Fibroblast of lung (primary cell): ENCODE measurements at regions not wholly inside any gene's neighbourhood (a gene's known extent, or its start where the extent isn't known, plus 50 kb on each side); places are given as distances from the start of the nearest gene placed in this dataset.
"Not testable (repeated sequence)": the region's sequence is repeated elsewhere in the genome, so short reads cannot be mapped to it uniquely, and the experiment has no call there.

Source experiments
- DNase-seq, 2 donors: peaks; one replicate each; pipeline versions ENCODE4 v3.0.0 to v3.0.0-alpha.2; 2010; ENCODE audit warnings: low read depth in 2 of 2
- H2AFZ ChIP-seq: 2 replicates; pipeline ENCODE4 v1.5.1; 2012; ENCODE audit warnings: low read length, control low read depth, inconsistent platforms
- H3K27ac ChIP-seq: 2 replicates; pipeline ENCODE4 v1.5.1; 2011; ENCODE audit warnings: low read length, control low read depth; ENCODE audit not compliant: insufficient read depth
- H3K27me3 ChIP-seq: 2 replicates; pipeline ENCODE4 v1.5.1; 2011; ENCODE audit warnings: mild to moderate bottlenecking, low read length; ENCODE audit not compliant: control insufficient read depth, insufficient read depth
- H3K36me3 ChIP-seq: 2 replicates; pipeline ENCODE4 v1.5.1; 2011; ENCODE audit warnings: low read length; ENCODE audit not compliant: control insufficient read depth, insufficient read depth
- H3K4me1 ChIP-seq: 2 replicates; pipeline ENCODE4 v1.5.1; 2011; ENCODE audit warnings: low read length; ENCODE audit not compliant: control insufficient read depth, insufficient read depth; ENCODE audit errors: extremely low read depth
- H3K4me2 ChIP-seq: 2 replicates; pipeline ENCODE4 v1.5.1; 2011; ENCODE audit warnings: low read length, control low read depth; ENCODE audit not compliant: insufficient read depth; ENCODE audit errors: extremely low read depth
- H3K4me3 ChIP-seq, 4 experiments: fragments of 200-600 bp in 1 of 4; sonication (generic) in 1 of 4; replicated peaks in 1 of 4; 2 replicates each; pipeline ENCODE4 v1.5.1; 2011 to 2016; ENCODE audit warnings: low read length in 4 of 4, low read depth in 3 of 4, mild to moderate bottlenecking in 3 of 4, control low read depth in 2 of 4, inconsistent platforms in 1 of 4, mixed read lengths in 1 of 4; ENCODE audit not compliant: insufficient read depth in 1 of 4; ENCODE audit errors: control extremely low read depth in 1 of 4
- H3K79me2 ChIP-seq: 2 replicates; pipeline ENCODE4 v1.5.1; 2012; ENCODE audit warnings: mild to moderate bottlenecking, low read length, inconsistent platforms; ENCODE audit not compliant: control insufficient read depth, insufficient read depth
- H3K9ac ChIP-seq: 2 replicates; pipeline ENCODE4 v1.5.1; 2011; ENCODE audit warnings: mild to moderate bottlenecking, low read length, control low read depth; ENCODE audit not compliant: insufficient read depth
- H3K9me3 ChIP-seq: 2 replicates; pipeline ENCODE4 v1.5.1; 2012; ENCODE audit warnings: low read depth, low read length; ENCODE audit not compliant: control insufficient read depth, insufficient read depth
- H4K20me1 ChIP-seq: 2 replicates; pipeline ENCODE4 v1.5.1; 2011; ENCODE audit warnings: low read length; ENCODE audit not compliant: control insufficient read depth, insufficient read depth; ENCODE audit errors: extremely low read depth
- EZH2 ChIP-seq: IDR thresholded peaks from 2 replicates; pipeline ENCODE4 v1.5.1; 2012; ENCODE audit warnings: low read length, control low read depth, mild to moderate bottlenecking; ENCODE audit errors: missing control alignments
- TF ChIP-seq, protein P1 (sequence below), 2 donors: IDR thresholded peaks in 1 of 2; conservative IDR thresholded peaks in 1 of 2; 1 replicate in 1 of 2; 2 replicates in 1 of 2; pipeline ENCODE4 v1.5.1; 2011 to 2012; ENCODE audit warnings: low read length in 2 of 2, control low read depth in 1 of 2, inconsistent platforms in 1 of 2, low read depth in 1 of 2, mild to moderate bottlenecking in 1 of 2

DNA sequence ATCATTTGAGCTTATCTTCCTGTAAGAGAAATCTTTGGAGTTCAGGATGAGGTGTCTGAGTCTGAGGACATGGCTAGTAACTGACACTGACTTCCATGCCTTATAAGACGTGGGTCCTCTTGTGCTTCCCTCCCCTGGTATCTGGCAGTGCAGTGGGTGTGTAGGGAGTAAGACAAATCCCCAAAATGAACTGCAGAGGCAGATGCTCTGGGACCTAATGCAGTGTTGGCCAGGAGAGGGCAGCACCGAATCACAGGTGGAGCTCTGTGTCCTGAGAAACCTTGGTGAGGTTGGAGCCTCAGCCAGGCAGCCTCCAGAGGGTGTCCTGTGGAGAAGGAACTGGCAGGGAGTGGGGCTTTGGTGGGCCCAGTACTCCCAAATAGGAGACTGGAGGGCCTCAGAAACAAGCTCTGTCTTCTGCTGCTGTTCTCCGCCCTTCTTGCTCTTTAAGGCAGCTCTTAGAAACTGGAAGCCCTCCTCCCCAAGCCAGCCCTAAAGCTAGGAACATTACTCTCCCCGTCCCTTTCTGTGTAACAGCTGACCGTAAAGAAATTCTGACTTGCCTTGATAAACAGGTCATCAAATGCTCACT, 196.8 kb downstream of the CCNG2 start:
- H3K79me2 ChIP-seq, H3K4me3 ChIP-seq, DNase-seq, H3K9me3 ChIP-seq, H3K4me2 ChIP-seq, H3K4me1 ChIP-seq, H3K27me3 ChIP-seq, H3K36me3 ChIP-seq, H3K9ac ChIP-seq, H4K20me1 ChIP-seq, H3K27ac ChIP-seq, H2AFZ ChIP-seq: not testable (repeated sequence)
- TF ChIP-seq, protein P1, sequence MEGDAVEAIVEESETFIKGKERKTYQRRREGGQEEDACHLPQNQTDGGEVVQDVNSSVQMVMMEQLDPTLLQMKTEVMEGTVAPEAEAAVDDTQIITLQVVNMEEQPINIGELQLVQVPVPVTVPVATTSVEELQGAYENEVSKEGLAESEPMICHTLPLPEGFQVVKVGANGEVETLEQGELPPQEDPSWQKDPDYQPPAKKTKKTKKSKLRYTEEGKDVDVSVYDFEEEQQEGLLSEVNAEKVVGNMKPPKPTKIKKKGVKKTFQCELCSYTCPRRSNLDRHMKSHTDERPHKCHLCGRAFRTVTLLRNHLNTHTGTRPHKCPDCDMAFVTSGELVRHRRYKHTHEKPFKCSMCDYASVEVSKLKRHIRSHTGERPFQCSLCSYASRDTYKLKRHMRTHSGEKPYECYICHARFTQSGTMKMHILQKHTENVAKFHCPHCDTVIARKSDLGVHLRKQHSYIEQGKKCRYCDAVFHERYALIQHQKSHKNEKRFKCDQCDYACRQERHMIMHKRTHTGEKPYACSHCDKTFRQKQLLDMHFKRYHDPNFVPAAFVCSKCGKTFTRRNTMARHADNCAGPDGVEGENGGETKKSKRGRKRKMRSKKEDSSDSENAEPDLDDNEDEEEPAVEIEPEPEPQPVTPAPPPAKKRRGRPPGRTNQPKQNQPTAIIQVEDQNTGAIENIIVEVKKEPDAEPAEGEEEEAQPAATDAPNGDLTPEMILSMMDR (conservative IDR thresholded peaks at IDR 0.05 in 1 of 2, IDR thresholded peaks at IDR 0.05 in 1 of 2; ENCODE audit: low read depth in 1 of 2, low read length in 2 of 2) = peak in 1 of 2 donors; percentile 2

DNA sequence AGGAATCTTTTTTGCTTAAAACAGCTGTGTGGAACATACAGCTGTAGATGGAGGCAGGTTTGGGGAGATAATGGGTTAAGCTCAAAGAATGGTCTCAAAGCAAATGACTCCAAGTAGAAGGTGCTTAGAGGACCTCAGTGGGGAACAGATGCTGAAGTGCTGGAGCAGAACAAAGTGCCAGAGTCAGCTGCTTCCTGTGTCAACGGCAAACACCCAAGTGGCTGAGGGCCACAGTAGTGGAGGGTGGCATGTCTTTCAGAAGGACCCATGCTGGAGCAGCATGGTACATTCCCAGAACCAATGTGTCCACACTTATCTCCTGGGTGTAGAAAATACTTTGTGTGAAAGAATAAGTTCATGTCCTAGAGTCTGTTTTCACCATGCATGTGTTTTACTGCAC, 197.5 kb downstream of the CCNG2 start:
- Histone ChIP-seq H3K9ac (no peak overlapping the region), H3K9me3 (no peaks in the 10 kb centered on the region), H3K4me2 (no peak overlapping the region), H3K36me3 (no peaks in the 10 kb centered on the region), H3K79me2 (no peaks in the 10 kb centered on the region), H3K4me1 (no peaks in the 10 kb centered on the region), H2AFZ (no peak overlapping the region), H4K20me1 (no peaks in the 10 kb centered on the region), H3K4me3 (no peak overlapping the region), H3K27me3 (no peaks in the 10 kb centered on the region), H3K27ac (no peak overlapping the region)
- no peak for DNase-seq
- TF ChIP-seq EZH2 = no peak

DNA sequence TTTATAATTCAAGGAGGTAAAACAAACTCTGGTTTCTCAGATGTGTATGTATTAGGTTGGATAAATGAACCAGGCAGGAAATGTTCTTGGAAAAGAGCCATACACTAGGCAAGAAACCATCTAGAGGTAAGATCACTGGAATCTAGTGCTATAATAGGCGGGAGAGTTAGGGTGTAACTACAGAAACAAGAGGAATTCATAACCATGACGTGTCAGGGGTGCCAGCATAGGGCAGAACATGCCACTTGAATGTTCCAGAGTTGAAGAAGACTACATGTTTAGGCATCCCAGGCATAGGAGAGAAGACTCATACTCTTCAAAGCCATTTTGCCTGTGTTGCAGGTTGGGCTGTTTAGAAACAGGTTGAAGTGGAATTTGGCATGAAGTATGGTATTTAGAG, 198.7 kb downstream of the CCNG2 start:
- Histone ChIP-seq H3K4me2 (no peak overlapping the region), H3K9me3 (no peaks in the 10 kb centered on the region), H3K4me1 (no peaks in the 10 kb centered on the region), H3K9ac (no peak overlapping the region), H3K4me3 (no peak overlapping the region), H4K20me1 (no peaks in the 10 kb centered on the region), H2AFZ (no peak overlapping the region), H3K27me3 (no peaks in the 10 kb centered on the region), H3K79me2 (no peaks in the 10 kb centered on the region), H3K36me3 (no peaks in the 10 kb centered on the region), H3K27ac (no peak overlapping the region)
- TF ChIP-seq EZH2 = no peak
- TF ChIP-seq, protein P1 (conservative IDR thresholded peaks at IDR 0.05 in 1 of 2, IDR thresholded peaks at IDR 0.05 in 1 of 2; ENCODE audit: low read depth in 1 of 2, low read length in 2 of 2) = no peak
- DNase-seq = no peak
